ENCODE measurements at regions not wholly inside any gene's neighbourhood (a gene's known extent, or its start where the extent isn't known, plus 50 kb on each side); places are given as distances from the start of the nearest gene placed in this dataset.

DNA sequence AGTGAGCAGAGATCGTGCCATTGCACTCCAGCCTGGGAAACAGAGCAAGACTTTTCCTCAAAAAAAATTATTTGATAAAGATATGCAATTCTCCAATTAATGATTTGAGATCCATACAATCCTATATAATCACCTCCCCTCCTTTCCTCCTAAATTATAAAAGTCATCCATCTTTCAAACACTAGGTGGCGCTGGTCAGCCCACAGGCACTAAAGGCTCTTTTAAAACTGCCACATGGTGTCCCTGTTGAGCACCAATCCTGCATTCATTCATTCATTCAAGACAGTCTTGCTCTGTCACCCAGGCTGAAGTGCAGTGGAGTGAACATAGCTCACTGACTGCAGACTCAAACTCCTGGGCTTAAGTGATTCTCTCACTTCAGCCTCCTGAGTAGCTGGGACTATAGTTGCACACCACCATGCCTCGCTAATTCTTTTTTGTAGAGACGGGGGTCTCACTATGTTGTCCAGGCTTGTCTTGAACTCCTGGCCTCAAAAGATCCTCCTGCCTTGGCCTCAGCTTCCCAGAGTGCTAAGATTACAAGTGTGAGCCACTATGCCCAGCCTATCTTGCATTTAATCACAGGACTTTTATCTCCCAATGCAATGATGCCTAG is 58.7 kb upstream of the SLC2A12 start:
- Mint-ChIP-seq H3K36me3 (ENCODE audit: unreplicated experiment) (no peaks in the 10 kb centered on the region), H3K27me3 (ENCODE audit: unreplicated experiment) (peaks cover 6% of the 10 kb centered on the region)

DNA sequence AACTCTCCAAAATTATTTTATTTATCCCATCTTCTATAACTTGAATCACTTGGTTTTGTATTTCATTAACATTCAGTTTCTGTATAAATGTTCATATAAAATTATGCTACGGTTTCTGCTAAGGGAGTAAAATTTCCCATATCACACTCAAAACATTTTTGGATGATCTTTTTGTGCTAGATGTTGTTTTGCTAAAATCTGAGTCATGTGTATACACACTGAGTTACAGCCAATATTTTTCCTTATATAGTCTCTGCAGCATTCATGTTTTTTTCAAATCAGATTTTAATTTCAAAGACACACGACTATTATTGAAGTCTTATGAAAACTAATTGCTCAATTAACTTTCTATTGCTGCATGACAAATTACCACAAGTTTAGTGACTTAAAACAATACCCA is 54.3 kb upstream of the SLC2A12 start:
- Mint-ChIP-seq H3K9me3 (ENCODE audit: unreplicated experiment) (no peaks in the 10 kb centered on the region), H3K4me3 (ENCODE audit: unreplicated experiment) (no peak overlapping the region), H3K36me3 (ENCODE audit: unreplicated experiment) (no peaks in the 10 kb centered on the region), H3K27ac (ENCODE audit: unreplicated experiment) (no peak overlapping the region), H3K27me3 (ENCODE audit: unreplicated experiment) (peaks cover 2% of the 10 kb centered on the region), H3K4me1 (ENCODE audit: low read depth, unreplicated experiment) (no peaks in the 10 kb centered on the region)
- no peak for DNase-seq
- TF ChIP-seq, protein P1, sequence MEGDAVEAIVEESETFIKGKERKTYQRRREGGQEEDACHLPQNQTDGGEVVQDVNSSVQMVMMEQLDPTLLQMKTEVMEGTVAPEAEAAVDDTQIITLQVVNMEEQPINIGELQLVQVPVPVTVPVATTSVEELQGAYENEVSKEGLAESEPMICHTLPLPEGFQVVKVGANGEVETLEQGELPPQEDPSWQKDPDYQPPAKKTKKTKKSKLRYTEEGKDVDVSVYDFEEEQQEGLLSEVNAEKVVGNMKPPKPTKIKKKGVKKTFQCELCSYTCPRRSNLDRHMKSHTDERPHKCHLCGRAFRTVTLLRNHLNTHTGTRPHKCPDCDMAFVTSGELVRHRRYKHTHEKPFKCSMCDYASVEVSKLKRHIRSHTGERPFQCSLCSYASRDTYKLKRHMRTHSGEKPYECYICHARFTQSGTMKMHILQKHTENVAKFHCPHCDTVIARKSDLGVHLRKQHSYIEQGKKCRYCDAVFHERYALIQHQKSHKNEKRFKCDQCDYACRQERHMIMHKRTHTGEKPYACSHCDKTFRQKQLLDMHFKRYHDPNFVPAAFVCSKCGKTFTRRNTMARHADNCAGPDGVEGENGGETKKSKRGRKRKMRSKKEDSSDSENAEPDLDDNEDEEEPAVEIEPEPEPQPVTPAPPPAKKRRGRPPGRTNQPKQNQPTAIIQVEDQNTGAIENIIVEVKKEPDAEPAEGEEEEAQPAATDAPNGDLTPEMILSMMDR (IDR thresholded peaks at IDR 0.05; ENCODE audit: partially characterized antibody, unreplicated experiment), result no peak

More for the DNA sequence above, 58.7 kb upstream of the SLC2A12 start:
- Mint-ChIP-seq H3K4me3 (ENCODE audit: unreplicated experiment) (no peak overlapping the region), H3K9me3 (ENCODE audit: unreplicated experiment) (peaks cover under 1% of the 10 kb centered on the region), H3K27ac (ENCODE audit: unreplicated experiment) (no peak overlapping the region), H3K4me1 (ENCODE audit: low read depth, unreplicated experiment) (no peaks in the 10 kb centered on the region)
- TF ChIP-seq, protein P1 (IDR thresholded peaks at IDR 0.05; ENCODE audit: partially characterized antibody, unreplicated experiment), result peak; percentile 83
- peak; percentile 35 for DNase-seq

DNA sequence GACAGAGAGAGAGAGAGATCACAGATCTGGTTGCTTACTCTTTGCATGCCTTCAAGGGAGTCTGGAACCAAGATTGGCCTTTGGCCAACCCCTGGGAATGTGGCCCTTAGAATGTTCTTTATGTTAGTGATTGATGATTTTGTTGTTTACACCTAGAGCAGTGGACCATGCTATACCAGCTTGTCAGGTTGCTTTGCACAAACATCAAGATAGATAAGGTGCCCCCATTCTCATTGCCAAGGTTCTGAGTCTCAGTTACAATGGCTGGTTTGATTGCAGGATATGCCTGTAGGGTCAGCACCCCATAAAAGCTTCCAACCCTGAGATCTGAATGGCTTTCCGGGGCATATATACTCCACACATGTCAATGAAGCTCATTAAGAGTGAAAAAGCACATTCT is 53.5 kb upstream of the SLC2A12 start:
- no peak overlapping the region for H3K27ac Mint-ChIP-seq (ENCODE audit: unreplicated experiment)
- no peaks in the 10 kb centered on the region for H3K36me3 Mint-ChIP-seq (ENCODE audit: unreplicated experiment)
- no peak overlapping the region for H3K4me3 Mint-ChIP-seq (ENCODE audit: unreplicated experiment)
- TF ChIP-seq, protein P1 (IDR thresholded peaks at IDR 0.05; ENCODE audit: partially characterized antibody, unreplicated experiment), result no peak
- H3K27me3 Mint-ChIP-seq (ENCODE audit: unreplicated experiment), result peaks cover 2% of the 10 kb centered on the region
- H3K9me3 Mint-ChIP-seq (ENCODE audit: unreplicated experiment), result no peaks in the 10 kb centered on the region
- DNase-seq, result no peak
- no peaks in the 10 kb centered on the region for H3K4me1 Mint-ChIP-seq (ENCODE audit: low read depth, unreplicated experiment)

DNA sequence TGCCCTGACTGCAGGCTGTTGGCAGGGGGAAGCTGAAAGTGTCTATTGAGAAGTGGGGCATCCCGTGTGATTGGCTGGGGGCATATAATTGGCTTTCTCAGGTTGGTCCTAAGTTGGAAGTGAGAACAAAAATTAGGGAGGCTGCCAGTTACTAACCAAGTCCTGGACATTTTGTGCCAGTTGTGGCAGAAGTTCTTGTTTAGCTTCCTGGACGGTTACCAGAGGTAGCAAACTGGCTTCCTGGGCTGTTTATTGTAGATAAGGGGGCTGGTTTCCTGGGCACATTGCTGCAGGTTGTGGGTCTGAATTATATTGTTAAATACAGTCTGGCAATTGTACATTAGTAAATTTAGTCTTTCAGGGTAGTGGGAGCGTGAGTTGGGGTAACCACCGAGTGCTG is 50.6 kb upstream of the SLC2A12 start:
- no peak for DNase-seq
- Mint-ChIP-seq H3K27ac (ENCODE audit: unreplicated experiment) (no peak overlapping the region), H3K9me3 (ENCODE audit: unreplicated experiment) (peaks cover 4% of the 10 kb centered on the region), H3K27me3 (ENCODE audit: unreplicated experiment) (peaks cover 6% of the 10 kb centered on the region), H3K4me3 (ENCODE audit: unreplicated experiment) (no peak overlapping the region), H3K36me3 (ENCODE audit: unreplicated experiment) (no peaks in the 10 kb centered on the region), H3K4me1 (ENCODE audit: low read depth, unreplicated experiment) (peaks cover 6% of the 10 kb centered on the region)
- TF ChIP-seq, protein P1 (IDR thresholded peaks at IDR 0.05; ENCODE audit: partially characterized antibody, unreplicated experiment), result no peak

Measured in glutamatergic neuron (in vitro differentiated cells).